GM19452 (cell line): ENCODE measurements at regions not wholly inside any gene's neighbourhood (a gene's known extent, or its start where the extent isn't known, plus 50 kb on each side); places are given as distances from the start of the nearest gene placed in this dataset.

Experiments used
- ATAC-seq: cut with Tn5 transposase; IDR thresholded peaks from one replicate; pipeline ENCODE4 v1.9.1; 2021; ENCODE audit not compliant: unreplicated experiment

- ATAC-seq = no peak
These were observed 680.1 kb upstream of the GRIA3 start for GRCh38 chrX:122504026-122504425.

GRCh38 chrX:122512561-122513072 lies 671.5 kb upstream of the GRIA3 start:
- ATAC-seq = no peak

- ATAC-seq = no peak
These were observed 666.3 kb upstream of the GRIA3 start for GRCh38 chrX:122517786-122518185.

- no peak for ATAC-seq
These were observed 638.3 kb upstream of the GRIA3 start for GRCh38 chrX:122545778-122546177.

GRCh38 chrX:122546269-122546668 lies 637.8 kb upstream of the GRIA3 start:
- ATAC-seq = no peak

GRCh38 chrX:122552286-122552800 lies 631.7 kb upstream of the GRIA3 start:
- no peak for ATAC-seq

- ATAC-seq = no peak
These were observed 628.2 kb upstream of the GRIA3 start for GRCh38 chrX:122555925-122556324.

- no peak for ATAC-seq
These were observed 618.1 kb upstream of the GRIA3 start for GRCh38 chrX:122565952-122566351.

- no peak for ATAC-seq
These were observed 617.7 kb upstream of the GRIA3 start for GRCh38 chrX:122566401-122566800.

GRCh38 chrX:122567911-122568310 lies 616.2 kb upstream of the GRIA3 start:
- no peak for ATAC-seq

- no peak for ATAC-seq
These were observed 611.6 kb upstream of the GRIA3 start for GRCh38 chrX:122572461-122572860.

- no peak for ATAC-seq
These were observed 605.0 kb upstream of the GRIA3 start for GRCh38 chrX:122579036-122579435.

- ATAC-seq = no peak
These were observed 604.6 kb upstream of the GRIA3 start for GRCh38 chrX:122579526-122579925.

- no peak for ATAC-seq
These were observed 601.7 kb upstream of the GRIA3 start for GRCh38 chrX:122582280-122582974.

GRCh38 chrX:122582975-122583305 lies 601.1 kb upstream of the GRIA3 start:
- no peak for ATAC-seq

- ATAC-seq = no peak
These were observed 600.5 kb upstream of the GRIA3 start for GRCh38 chrX:122583551-122583950.

GRCh38 chrX:122584981-122585380 lies 599.1 kb upstream of the GRIA3 start:
- ATAC-seq = no peak

- no peak for ATAC-seq
These were observed 597.2 kb upstream of the GRIA3 start for GRCh38 chrX:122586831-122587230.

GRCh38 chrX:122591546-122591945 lies 592.5 kb upstream of the GRIA3 start:
- ATAC-seq = no peak

GRCh38 chrX:122596998-122597397 lies 587.1 kb upstream of the GRIA3 start:
- ATAC-seq = no peak

GRCh38 chrX:122622795-122623194 lies 561.3 kb upstream of the GRIA3 start:
- no peak for ATAC-seq

GRCh38 chrX:122625239-122625638 lies 558.8 kb upstream of the GRIA3 start:
- no peak for ATAC-seq

GRCh38 chrX:122625821-122626220 lies 558.3 kb upstream of the GRIA3 start:
- ATAC-seq = no peak
